ENCODE measurements at regions not wholly inside any gene's neighbourhood (a gene's known extent, or its start where the extent isn't known, plus 50 kb on each side); places are given as distances from the start of the nearest gene placed in this dataset.

- TF ChIP-seq POLR2A (IDR thresholded peaks at IDR 0.05; ENCODE audit: low read length), result no peak
- TF ChIP-seq GATA1 (IDR thresholded peaks at IDR 0.05; ENCODE audit: low read depth, low read length), result no peak
These were observed 80.9 kb downstream of the RPLP1 start for GRCh38 chr15:69533522-69533921.
